Superior temporal gyrus (tissue), 1 donor: ENCODE measurements at regions not wholly inside any gene's neighbourhood (a gene's known extent, or its start where the extent isn't known, plus 50 kb on each side); places are given as distances from the start of the nearest gene placed in this dataset.
"Not testable (repeated sequence)": the region's sequence is repeated elsewhere in the genome, so short reads cannot be mapped to it uniquely, and the experiment has no call there.

Experiments
- DNase-seq: peaks from one replicate; pipeline ENCODE4 v3.0.0-alpha.2; 2016; ENCODE audit errors: extremely low spot score

DNA sequence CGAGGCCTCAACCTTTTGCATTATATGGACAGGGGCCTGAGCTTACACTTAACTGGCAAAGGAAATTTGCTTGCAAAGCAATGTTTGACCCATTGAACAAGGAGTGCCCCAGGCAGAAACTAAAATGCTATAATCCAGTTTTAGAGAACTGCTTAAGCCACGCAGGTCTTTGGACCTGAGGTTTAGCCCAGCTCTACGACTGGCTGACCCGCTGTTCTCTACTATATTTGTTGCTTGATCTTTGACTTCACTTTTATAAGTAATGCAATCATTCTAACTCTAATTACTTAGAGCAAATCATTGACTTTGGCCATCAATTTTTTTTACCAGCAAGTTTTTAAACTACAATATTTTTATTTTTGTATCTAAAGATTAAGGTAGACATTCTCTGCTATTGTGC, 268.8 kb downstream of the MREG start:
- DNase-seq, result no peak

DNA sequence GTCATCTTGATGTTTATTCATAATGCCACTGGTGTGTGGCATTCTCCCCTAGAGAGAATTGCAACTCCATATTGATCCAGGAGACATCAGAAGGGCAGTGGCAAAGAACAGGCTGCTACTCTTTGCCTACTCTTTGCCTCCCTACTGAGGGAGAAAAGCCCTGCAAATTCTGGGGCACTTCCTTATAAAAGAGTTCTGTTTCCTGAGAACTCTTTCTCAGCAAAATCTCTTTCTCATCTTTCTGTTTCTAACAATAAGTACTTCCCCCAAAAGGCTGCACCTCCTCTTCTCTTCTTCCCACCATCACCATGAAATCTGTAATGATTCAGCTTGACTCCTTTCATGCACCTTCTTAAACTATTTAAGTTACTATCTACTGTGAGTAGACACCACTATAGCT, 270.3 kb downstream of the MREG start:
- no peak for DNase-seq

DNA sequence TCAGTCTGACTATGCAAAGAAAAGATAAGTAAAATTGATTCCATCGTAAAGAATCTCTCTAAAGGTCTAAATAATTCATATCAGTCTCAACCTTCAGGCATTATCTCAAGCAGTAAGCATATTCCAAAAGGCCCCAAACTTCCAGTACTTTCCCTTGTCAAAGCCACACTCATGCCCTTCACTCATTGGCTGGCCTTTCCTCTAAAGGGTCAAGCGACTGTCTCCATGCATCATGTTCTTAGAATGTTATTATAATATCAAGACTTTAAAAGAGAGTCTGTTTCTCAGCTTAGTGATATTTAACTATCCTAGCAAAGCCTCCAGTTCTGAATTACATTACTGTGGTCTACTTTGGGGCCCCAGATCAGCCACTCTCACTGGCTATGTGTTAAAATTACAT, 271.3 kb downstream of the MREG start:
- no peak for DNase-seq

DNA sequence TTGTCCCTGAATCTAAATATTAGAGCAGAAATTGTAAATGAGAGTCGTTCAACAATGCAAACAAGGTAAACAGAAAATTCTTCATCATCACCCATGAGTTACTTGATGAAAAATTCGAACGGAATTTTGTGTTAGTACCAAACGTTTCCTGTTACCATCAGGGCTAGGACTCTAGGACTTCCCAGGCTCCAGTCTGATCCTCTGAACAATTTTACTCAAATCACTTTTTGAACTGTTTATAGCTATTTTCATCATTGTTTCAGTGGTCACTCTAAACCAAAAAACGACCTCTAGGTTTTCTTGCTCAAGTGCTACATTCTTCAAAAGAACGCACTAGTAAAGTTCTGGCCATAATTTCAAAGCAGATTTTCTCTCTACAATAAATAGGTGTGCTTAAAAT, 273.3 kb downstream of the MREG start:
- no peak for DNase-seq

DNA sequence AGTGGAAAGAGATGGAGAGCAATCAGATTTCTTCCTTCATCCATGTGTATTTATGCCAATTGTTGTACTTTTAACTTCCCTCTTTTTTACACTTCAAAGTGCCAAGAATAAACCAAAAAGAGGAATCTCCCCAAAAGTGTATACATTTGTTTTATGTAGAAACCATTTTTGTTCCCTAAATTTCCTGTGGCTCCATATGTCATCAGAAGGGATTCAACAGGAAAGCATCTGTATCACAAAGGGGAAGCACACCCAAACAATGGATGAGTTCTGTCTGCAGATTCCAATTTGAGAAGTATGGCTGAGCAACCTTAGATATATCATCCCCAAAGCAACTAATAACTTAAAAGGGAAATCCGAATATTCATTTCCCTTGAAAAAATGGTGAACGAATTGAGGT, 275.0 kb downstream of the MREG start:
- DNase-seq, result no peak

DNA sequence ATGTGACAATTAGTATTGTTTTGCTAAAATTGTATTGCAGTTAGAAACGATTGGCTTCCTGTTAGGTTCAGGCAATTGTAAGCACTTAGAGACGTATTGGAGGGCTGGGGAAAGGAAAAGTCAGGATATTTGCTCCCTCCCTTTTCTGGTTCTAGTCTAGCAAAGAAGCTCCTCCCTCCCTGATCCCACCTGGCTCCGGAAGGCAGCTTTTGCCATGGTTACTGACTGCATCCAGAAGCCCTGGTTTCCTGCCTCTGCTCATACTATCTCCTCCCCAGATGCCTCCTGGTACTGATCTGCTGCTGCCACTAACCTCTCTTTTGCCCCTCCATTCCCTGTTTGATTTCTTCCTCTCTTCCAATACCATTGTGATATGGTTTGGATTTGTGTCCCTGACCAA, 275.9 kb downstream of the MREG start:
- no peak for DNase-seq

DNA sequence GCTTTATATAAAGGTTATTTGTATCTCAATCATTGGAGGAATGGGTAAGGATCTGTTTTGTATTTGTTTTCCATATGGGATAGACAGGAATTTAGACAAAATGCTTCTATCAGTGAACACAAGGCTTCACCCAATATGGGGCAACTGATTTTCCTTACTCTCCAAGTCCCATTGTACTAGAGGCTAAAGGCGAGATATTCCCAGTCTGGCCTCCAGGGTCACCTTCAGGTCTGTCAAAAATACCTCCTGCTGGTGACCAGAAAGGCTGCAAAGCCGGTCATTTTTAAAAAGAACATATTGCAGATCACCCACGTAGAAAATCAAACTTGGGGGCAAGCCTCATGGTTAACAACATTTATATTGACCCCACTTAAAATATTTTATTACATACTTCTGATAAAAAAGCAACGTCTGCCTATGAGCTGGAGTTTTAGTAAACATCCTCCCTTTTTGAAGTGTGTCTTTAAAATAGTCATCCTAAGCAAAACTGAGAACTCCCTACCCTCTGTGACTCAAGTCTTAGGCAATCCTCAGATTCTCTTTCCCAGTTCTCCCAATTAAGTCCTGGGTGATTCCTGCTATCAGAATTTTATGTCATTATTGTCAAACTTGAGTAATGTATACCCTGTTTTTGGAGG, 276.6 kb downstream of the MREG start:
- DNase-seq, result no peak

DNA sequence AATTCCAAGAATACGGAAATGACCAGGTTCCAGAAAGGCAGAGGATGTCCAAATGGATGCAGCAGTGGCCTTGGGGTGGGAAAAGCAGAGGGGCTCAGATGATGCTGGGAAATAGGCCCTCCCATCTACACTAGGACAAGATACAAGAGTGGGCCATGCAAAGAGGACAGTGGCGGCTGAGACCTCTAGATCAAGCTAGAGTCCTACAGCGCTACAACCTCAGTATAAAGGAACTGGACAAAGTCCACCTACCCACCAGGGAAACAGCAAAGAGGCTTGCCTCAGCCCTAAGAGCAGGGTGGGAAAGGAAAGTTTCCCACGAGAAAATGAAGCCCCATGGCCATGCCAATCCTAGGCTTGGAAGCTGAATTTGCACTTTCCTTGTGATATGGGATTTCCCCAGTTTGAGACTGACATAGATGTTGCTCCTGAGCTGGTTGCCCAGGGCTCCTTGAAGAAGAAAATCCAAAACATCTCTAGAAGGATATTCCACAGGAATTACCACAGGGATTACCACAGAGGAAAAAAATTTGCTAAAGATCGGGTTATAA, 282.2 kb downstream of the MREG start:
- no peak for DNase-seq

DNA sequence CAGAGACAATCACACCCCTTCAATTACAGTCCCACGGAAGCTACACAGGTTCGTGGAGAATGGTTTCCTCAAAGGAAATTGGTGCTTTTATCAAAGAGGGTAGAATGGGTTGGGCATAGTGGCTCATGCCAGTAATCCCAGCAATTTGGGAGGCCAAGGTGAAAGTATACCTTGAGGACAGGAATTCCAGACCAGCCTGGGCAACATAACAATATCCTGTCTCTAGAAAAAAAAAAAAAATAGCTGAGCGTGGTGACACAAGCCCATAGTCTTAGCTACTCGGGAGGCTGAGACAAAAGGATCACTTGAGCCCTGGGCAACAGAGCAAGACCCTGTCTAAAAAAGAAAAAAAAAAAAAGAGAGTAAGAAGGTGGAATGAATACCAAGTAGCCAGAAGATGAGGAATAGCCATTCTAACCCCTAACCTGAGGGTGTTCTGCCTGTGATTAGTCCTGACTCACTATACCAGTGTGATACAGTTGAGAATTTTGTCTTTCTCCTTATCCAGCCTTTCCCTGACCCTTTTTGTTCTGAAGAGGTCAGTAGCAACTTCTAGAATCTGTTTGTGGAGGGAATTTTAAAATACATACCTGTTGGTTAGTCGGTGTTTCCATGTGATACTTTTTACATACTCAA, 283.2 kb downstream of the MREG start:
- DNase-seq, result no peak

DNA sequence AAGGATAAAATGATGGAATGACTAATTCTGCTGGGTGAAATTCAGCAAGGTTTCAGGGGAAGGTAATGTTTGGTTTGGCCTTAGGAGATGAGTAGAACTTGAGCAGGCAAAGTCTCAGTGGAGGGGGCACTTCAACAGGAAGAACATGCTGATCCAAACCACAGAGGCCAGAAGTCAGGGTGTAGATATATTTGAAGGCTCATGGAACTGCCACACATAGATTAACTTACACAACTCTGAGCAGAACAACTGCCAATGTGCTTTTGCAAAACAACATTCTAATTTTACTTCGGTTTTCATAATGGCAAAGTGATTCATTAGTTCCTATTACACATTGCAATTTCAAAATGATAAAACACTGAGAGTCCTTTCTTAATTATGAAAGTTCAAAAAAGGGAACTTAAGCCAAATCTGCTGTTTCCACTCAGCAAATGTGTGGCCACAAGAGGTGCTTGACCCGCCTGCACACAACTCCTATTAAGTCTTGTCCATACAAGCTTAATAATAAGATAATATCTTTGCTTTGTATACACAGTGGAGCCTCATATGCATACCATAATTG, 284.8 kb downstream of the MREG start:
- DNase-seq, result no peak

DNA sequence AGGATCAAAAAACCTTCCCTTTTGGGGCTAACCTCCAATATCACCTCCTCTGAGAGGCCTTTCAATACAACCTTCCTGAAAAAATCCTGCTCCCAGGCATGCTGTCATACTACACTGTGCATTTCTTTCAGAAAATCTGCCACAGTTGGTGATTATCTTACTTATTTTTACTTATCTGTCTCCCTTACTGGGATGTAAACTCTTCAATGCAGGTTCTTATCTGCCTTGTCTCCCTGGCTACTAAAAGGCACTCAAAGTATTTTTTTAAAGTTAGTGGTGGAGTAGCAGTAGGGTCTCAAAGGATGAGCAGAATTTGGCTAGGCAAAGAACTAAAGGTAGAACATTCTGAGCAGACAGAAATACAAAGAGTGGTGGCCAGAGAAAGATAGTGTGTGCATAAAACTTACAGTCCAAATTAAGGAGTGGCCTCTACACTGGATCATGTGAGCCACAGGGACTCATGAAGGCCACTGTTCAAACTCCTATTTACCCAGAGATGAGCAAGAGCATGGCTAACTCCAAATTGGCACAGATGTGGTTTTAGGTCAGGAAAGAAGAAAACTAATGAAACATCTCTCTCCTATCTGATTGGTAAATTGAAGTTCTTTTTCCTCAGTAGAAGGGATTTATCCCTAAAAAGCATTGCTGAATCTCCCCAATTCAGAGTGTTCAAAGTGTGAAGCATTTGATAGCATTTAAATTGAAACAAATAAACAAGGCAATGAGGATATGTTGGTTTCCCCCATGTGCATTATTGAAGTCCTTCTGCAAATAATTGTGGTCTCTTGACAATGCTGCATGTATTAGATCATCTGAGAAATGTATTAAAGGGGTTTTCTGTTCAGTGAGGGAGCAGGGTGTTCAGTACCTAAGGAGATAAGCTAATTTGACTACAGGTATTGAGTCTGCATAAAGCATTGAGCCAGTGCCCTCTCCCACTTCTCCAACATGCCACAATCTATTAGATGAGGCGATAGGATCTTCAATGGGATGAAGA, 285.5 kb downstream of the MREG start:
- DNase-seq, result no peak

DNA sequence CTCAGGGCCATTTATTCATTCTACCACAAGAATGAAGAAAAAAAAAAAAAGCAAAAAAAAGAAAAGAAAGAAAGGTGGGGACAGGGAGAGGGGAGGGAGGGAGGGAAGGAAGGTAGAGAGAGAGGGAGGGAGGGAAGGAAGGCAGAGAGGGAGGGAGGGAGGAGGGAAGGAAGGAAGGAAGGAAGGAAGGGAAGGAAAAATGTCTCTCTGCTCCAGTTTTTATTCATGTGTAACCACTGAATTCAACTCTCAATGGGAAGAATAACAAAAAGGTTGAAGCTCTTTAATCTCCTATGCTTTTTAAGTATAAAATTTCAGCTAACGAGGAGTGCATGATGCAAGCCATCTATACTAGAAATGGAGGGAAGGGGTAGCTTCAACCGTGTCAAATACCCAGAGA, 287.3 kb downstream of the MREG start:
- DNase-seq, result no peak

DNA sequence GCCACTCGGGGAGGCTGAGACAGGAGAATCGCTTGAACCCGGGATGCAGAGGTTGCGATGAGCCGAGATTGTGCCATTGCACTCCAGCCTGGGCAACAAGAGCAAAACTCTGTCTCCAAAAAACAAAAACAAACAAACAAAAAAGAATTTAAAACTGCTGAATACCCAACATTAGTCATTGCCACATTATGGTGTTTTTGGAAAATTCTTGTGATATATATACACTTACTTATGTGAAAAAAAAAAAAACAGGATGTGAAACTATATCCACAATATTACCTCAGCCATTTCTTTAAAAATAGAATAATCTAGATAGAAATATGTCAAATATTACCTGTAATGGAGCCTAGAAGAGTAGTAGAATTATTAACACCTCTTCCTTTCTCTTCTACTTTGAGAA, 288.3 kb upstream of the FN1 start:
- no peak for DNase-seq

DNA sequence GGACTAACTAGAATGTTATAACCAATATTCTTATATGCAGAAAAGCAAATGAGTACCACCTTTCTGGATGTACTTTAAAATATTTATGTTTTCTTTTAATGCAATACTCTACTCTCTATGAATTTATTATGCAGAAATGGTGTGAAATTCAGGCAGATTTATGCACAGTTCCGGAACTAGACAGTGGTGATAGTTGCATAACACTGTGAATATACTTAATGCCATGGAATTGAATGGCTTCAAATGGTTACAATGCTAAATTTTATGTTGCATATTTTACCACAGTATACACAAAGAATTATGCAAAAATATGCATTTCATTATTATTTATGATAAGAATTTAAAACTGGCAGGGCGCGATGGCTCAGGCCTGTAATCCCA, 287.8 kb upstream of the FN1 start:
- DNase-seq, result no peak

DNA sequence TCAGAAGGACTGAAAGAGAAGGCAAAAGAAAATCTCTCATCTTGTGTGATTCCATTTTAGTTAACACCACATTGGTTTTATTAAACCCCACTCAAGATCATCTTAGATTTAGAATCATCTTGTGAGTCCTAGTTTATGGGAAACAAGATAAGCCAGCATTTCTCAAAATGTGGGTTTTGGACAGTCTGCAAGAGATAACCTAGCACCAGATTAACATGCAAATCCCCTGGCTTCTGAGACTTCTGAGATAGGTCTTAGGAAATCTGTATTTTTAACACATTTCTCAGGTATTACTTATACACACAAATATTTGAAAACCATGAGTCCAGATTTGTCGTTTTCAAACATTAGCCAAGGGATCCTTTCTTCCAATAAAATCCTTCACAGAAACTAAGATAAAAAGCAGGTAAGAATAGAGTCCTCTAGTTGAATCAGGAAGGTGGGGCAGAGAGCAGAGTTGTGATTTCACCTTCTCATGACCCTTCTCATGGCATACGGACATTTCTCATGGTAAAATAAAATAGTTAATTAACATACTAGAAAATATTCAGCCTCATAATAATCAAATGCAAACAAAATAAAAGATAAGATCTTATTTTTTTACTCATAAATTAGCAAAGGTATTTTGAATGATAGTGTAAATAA, 287.2 kb upstream of the FN1 start:
- DNase-seq, result no peak

DNA sequence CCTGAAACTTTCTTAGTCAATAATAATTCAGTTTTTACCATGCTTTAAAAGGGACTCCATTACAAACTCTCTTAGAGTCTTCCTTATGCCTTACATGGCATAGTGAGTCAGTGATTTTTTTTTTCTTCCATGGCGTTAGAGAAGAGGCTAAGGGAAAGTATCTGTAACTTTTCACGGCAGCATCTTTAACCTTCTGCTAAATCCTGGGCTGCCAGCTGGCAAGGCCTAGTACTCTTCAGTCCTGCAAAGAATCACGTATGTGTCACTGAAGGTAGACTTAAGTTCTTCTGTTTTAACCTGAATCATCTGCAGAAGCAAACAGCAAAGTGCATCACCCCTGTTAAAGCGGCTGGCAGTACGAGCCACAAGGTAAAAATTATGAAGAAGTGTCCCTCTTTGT, 286.3 kb upstream of the FN1 start:
- DNase-seq, result no peak

DNA sequence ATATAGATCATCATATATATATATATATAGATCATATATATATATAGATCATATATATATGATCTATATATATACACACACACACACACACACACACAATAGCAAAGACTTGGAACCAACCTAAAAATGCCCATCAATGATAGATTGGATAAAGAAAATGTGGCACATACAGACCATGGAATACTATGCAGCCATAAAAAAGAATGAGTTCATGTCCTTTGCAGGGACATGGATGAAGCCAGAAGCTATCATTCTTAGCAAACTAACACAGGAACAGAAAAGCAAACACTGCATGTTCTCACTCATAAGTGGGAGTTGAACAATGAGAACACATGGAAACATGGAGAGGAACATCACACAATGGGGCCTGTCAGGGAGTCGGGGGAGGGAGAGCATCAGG, 285.6 kb upstream of the FN1 start:
- not testable (repeated sequence) for DNase-seq

DNA sequence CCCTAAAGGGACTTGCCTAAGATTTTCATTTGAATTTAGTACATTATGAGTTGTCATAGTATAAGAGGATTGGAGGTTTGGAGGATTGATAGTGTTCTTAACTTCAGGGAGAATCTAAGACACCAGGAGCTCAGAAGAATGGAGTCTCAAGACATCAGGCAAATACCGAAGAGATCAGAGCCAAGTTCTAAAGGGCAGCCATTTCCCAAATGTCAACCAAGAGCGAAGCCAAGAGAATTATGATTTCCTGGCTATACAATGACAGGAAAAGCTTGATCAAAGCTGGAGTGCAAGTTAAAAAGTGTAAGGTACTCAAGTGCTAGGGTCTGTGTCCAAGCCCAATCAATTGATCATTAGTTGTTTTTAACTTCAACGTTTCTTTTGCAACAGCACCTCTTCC, 283.0 kb upstream of the FN1 start:
- DNase-seq, result no peak

DNA sequence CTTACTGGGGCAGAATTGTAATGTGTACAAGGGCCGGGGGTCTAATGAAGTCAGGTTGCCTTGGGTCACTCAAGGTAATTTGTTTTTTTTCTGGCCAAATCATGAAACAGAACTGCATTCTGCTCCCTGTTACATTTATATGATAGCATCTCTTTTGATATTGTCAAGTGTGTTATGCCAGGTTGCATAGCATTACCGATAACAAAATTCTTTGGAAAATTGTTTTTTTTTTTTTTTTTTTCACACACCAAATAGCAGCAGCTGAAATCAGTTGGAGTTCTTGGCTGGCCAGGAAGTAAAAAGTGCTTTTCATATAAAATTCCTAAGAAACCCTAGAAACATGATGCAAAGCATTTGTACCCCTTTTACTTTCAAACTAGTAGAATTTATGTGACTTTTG, 282.6 kb upstream of the FN1 start:
- DNase-seq, result no peak

DNA sequence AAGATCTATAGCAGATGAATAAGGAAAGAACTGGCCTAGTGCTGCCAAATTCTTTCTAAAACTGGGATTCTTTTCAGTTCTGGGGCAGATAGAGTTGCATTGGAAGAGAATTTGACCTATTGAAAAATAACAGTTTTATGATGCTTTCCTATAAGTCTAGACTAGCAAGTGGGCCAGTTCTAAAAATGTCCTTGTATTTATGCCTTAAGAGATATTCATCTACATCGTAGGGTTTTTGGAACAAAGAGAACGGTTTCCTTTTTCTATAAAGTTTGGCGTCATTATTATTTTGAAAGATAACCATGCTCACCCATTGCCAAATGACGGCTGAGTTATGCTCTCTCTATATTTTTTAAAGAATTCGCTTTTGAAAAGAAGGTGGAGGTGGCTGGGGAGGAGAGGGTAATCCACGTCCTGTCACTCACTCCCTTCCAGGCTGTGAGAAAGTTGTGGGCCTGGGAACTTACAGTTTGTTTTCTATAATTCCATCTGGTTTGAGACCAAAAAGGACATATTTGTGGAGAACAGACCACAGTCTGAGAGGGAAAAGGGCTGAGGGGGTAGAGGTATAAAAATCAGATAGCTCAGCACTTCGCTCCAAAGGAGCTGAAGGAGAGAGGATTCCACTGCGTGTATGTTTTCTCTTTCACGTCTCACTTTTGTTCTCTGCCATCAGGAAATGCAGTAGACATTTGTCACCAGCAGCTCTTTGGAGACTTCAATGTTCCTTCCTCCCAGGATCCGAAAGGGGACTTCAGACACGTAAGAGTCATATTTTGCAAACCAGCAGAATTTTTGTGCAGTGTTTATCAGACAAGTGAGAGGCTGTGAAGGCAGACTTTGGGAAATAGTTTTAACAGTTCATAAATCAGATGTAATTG, 281.9 kb upstream of the FN1 start:
- DNase-seq, result no peak

DNA sequence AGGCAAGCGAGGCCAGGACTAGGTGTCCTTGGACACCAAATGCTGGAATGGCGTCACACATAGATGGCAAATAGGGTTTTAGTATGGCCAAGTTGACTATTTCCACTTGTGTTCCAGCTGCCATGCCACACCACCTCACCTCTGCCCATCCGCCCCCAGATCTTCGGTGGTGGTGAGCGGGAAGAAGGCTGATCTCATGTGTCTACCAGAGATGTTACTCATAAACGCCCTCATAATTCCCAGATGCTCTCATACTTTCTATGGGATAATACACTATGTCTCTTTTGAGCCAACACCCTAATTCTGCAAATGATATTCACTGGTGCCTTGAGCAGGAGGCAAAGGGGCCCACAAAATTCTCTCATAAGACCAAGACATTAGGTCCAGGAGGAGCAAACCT, 281.1 kb upstream of the FN1 start:
- DNase-seq, result no peak
